B cell (primary cell): ENCODE measurements at regions not wholly inside any gene's neighbourhood (a gene's known extent, or its start where the extent isn't known, plus 50 kb on each side); places are given as distances from the start of the nearest gene placed in this dataset.

ENCODE experiments used
- ATAC-seq: fragments of 200-7000 bp; cut with Tn5 transposase; one replicate; pipeline ENCODE4 v1.10.0; 2021; ENCODE audit warnings: low read depth, mild to moderate bottlenecking, moderate number of reproducible peaks, moderate library complexity
- CTCF ChIA-PET: fragments of 350-600 bp; sonication (Branson Sonifier 250); formaldehyde crosslinking; loops from one replicate; lab custom pipeline; 2021; ENCODE audit warnings: antibody characterized with exemption, inconsistent platforms; lab: Charles Lee
- POLR2A ChIA-PET: fragments of 350-600 bp; sonication (Branson Sonifier 250); formaldehyde crosslinking; loops from one replicate; lab custom pipeline; 2021; ENCODE audit warnings: antibody characterized with exemption; lab: Charles Lee
- DNase-seq: peaks from one replicate; pipeline ENCODE4 v3.0.0; 2013
- H2AFZ ChIP-seq: 2 replicates; pipeline ENCODE4 v1.6.1; 2012; ENCODE audit warnings: mild to moderate bottlenecking, low read depth, low read length; ENCODE audit not compliant: insufficient read depth, poor library complexity, severe bottlenecking
- H3K27ac ChIP-seq, 2 donors: 1 replicate in 1 of 2; 2 replicates in 1 of 2; pipeline ENCODE4 v1.5.1; 2012 to 2013; ENCODE audit warnings: low read length in 2 of 2, mild to moderate bottlenecking in 2 of 2, moderate library complexity in 1 of 2
- H3K27me3 ChIP-seq, 4 experiments: fragments of 200-600 bp in 1 of 4; sonication (generic) in 1 of 4; replicated peaks in 1 of 4; 1 replicate in 2 of 4; 2 replicates in 2 of 4; pipeline versions ENCODE4 v1.6.1 to v1.7.0; 2013 to 2016; ENCODE audit warnings: low read length in 3 of 4, mild to moderate bottlenecking in 2 of 4, mixed read lengths in 1 of 4, moderate library complexity in 1 of 4; ENCODE audit not compliant: insufficient read depth in 4 of 4, control insufficient read depth in 3 of 4; ENCODE audit errors: control extremely low read depth in 1 of 4
- H3K36me3 ChIP-seq, 2 experiments: replicated peaks in 1 of 2; 1 replicate in 1 of 2; 2 replicates in 1 of 2; pipeline versions ENCODE4 v1.6.1 to v1.7.1; 2013; ENCODE audit warnings: low read length in 1 of 2; ENCODE audit not compliant: insufficient read depth in 2 of 2, control insufficient read depth in 1 of 2; ENCODE audit errors: control extremely low read depth in 1 of 2, extremely low read depth in 1 of 2
- H3K4me1 ChIP-seq, 2 donors: fragments of 200-600 bp in 1 of 2; sonication (generic) in 1 of 2; 1 replicate in 1 of 2; 2 replicates in 1 of 2; pipeline versions ENCODE4 v1.5.1 to v1.6.1; 2013 to 2017; ENCODE audit warnings: low read length in 2 of 2; ENCODE audit not compliant: control insufficient read depth in 2 of 2, insufficient read depth in 2 of 2
- H3K4me2 ChIP-seq: replicated peaks from 2 replicates; pipeline ENCODE3; 2012; ENCODE audit warnings: mild to moderate bottlenecking, low read depth, low read length; ENCODE audit not compliant: poor library complexity, severe bottlenecking
- H3K4me3 ChIP-seq, 5 experiments: fragments of 200-600 bp in 1 of 5; sonication (generic) in 1 of 5; 1 replicate in 3 of 5; 2 replicates in 2 of 5; pipeline versions ENCODE4 v1.5.1 to v1.7.0; 2011 to 2016; ENCODE audit warnings: low read length in 4 of 5, mild to moderate bottlenecking in 4 of 5, low read depth in 2 of 5, control low read depth in 1 of 5, moderate library complexity in 1 of 5; ENCODE audit not compliant: insufficient read depth in 1 of 5; ENCODE audit errors: control extremely low read depth in 1 of 5, extremely low read depth in 1 of 5
- H3K79me2 ChIP-seq: fragments of 200-600 bp; sonication (generic); one replicate; pipeline ENCODE4 v1.6.0; 2016; ENCODE audit warnings: low read length; ENCODE audit not compliant: control insufficient read depth, insufficient read depth
- H3K9ac ChIP-seq: fragments of 200-600 bp; sonication (generic); 2 replicates; pipeline ENCODE4 v1.6.1; 2017; ENCODE audit warnings: mild to moderate bottlenecking, low read length, moderate library complexity
- H3K9me3 ChIP-seq, 3 donors: one replicate each; pipeline versions ENCODE4 v1.6.1 to v1.7.1; 2013; ENCODE audit warnings: low read length in 2 of 3; ENCODE audit not compliant: control insufficient read depth in 2 of 3, insufficient read depth in 1 of 3; ENCODE audit errors: control extremely low read depth in 1 of 3
- H4K20me1 ChIP-seq: 2 replicates; pipeline ENCODE4 v1.6.0; 2012; ENCODE audit warnings: mild to moderate bottlenecking, low read length; ENCODE audit not compliant: insufficient read depth, control insufficient read depth, poor library complexity, severe bottlenecking
- H3K27ac Mint-ChIP-seq: one replicate; pipeline ENCODE4 v1.8.0; 2021; ENCODE audit warnings: mixed read lengths
- H3K27me3 Mint-ChIP-seq: one replicate; pipeline ENCODE4 v1.8.0; 2021; ENCODE audit warnings: mixed read lengths
- H3K4me1 Mint-ChIP-seq: one replicate; pipeline ENCODE4 v1.8.0; 2021; ENCODE audit warnings: mixed read lengths
- H3K4me3 Mint-ChIP-seq: one replicate; pipeline ENCODE4 v1.8.0; 2021; ENCODE audit warnings: mixed read lengths
- H3K9me3 Mint-ChIP-seq: one replicate; pipeline ENCODE4 v1.8.0; 2022; ENCODE audit warnings: mixed read lengths; ENCODE audit not compliant: insufficient read depth
- EZH2 ChIP-seq: IDR thresholded peaks from 2 replicates; pipeline ENCODE4 v1.6.1; 2012; ENCODE audit warnings: borderline replicate concordance, low read depth, mild to moderate bottlenecking, moderate library complexity, low read length; ENCODE audit not compliant: insufficient read depth, poor library complexity, severe bottlenecking
- WGBS: methylation state at CpG from one replicate; pipeline ENCODE4 v1.1.5; 2013; ENCODE audit warnings: missing lambda C conversion rate; ENCODE audit not compliant: insufficient coverage; 5-methylcytosine and 5-hydroxymethylcytosine counted together
- intact Hi-C: fragments of 100-400 bp; cut with micrococcal nuclease; formaldehyde crosslinking; loops from one replicate; pipeline ENCODE4 v1.10.0; 2022
- TF ChIP-seq, protein P1 (sequence below): fragments of 200-600 bp; IDR thresholded peaks from one replicate; pipeline ENCODE4 v1.8.0; 2022; ENCODE audit warnings: antibody characterized with exemption, mild to moderate bottlenecking

DNA sequence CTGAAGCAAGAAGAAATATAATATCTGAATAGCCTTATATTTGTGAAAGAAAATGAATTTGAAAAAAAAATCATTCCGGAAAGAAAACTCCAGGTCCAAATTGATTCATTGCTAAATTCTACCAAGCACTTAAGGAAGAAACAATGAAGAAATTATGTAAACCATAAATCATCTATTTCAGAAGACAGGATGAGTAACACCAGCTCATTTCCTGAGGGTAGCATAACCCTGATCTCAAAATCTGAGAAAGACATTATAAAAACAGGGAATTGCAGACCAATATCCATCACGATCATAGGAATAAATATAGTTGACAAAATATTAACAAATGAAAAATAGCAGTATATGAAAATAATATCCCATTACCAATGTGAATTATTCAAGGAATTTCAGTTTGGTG is 70.1 kb upstream of the RAB18 start:
- H3K4me3 ChIP-seq, result no peak overlapping the region
- no peaks in the 10 kb centered on the region for H3K4me1 ChIP-seq
- H4K20me1 ChIP-seq, result no peaks in the 10 kb centered on the region
- WGBS, result no CpG with 5 or more reads among the region's 2 CpGs
- no peaks in the 10 kb centered on the region for H3K4me1 Mint-ChIP-seq
- no peaks in the 10 kb centered on the region for H3K9me3 ChIP-seq
- no peaks in the 10 kb centered on the region for H3K36me3 ChIP-seq
- H3K27ac ChIP-seq, result no peak overlapping the region
- no peak overlapping the region for H3K9ac ChIP-seq
- no peaks in the 10 kb centered on the region for H3K79me2 ChIP-seq
- no peak overlapping the region for H3K4me3 Mint-ChIP-seq
- POLR2A ChIA-PET, result no interaction called here
- H3K27me3 ChIP-seq, result no peaks in the 10 kb centered on the region
- ATAC-seq (no peak), DNase-seq (no peak)
- H3K4me2 ChIP-seq, result no peak overlapping the region
- no peak overlapping the region for H2AFZ ChIP-seq
- H3K9me3 Mint-ChIP-seq, result no peaks in the 10 kb centered on the region
- intact Hi-C loops, result no loop called here
- CTCF ChIA-PET, result no interaction called here
- H3K27ac Mint-ChIP-seq, result no peak overlapping the region
- TF ChIP-seq EZH2, result no peak
- TF ChIP-seq, protein P1, sequence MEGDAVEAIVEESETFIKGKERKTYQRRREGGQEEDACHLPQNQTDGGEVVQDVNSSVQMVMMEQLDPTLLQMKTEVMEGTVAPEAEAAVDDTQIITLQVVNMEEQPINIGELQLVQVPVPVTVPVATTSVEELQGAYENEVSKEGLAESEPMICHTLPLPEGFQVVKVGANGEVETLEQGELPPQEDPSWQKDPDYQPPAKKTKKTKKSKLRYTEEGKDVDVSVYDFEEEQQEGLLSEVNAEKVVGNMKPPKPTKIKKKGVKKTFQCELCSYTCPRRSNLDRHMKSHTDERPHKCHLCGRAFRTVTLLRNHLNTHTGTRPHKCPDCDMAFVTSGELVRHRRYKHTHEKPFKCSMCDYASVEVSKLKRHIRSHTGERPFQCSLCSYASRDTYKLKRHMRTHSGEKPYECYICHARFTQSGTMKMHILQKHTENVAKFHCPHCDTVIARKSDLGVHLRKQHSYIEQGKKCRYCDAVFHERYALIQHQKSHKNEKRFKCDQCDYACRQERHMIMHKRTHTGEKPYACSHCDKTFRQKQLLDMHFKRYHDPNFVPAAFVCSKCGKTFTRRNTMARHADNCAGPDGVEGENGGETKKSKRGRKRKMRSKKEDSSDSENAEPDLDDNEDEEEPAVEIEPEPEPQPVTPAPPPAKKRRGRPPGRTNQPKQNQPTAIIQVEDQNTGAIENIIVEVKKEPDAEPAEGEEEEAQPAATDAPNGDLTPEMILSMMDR, result no peak
- H3K27me3 Mint-ChIP-seq, result peaks cover 16% of the 10 kb centered on the region

DNA sequence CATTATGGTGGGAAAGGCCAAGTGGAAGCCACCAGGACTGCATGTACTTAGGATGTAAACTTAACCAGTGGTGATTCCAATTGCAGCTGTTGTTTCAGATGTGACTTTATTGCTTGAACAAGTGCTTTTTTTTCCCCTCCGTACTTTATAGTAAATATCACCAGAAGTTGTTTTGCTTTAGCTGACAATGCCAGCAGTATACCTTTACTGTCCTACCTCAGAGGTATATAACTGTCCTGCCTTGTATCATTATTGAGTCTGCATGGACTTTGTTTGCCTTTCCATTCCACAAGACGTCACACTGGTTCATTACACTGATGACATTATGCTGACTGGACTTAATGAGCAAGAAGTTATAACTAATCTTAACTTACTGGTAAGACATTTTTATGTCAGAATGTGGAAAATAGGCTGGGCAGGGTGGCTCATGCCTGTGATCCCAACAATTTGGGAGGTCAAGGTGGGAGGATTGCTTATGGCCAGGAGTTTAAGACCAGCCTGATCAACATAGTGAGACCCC is 77.1 kb upstream of the RAB18 start:
- H3K79me2 ChIP-seq, result no peaks in the 10 kb centered on the region
- Mint-ChIP-seq H3K4me1 (no peaks in the 10 kb centered on the region), H3K27ac (no peak overlapping the region), H3K9me3 (peaks cover 5% of the 10 kb centered on the region), H3K27me3 (peaks cover 19% of the 10 kb centered on the region), H3K4me3 (no peak overlapping the region)
- CTCF ChIA-PET, result no interaction called here
- ATAC-seq, result no peak
- no peak overlapping the region for H3K4me2 ChIP-seq
- intact Hi-C loops, result no loop called here
- no peak for DNase-seq
- POLR2A ChIA-PET, result no interaction called here
- H3K27ac ChIP-seq, result no peak overlapping the region
- no peak overlapping the region for H3K9ac ChIP-seq
- no CpG with 5 or more reads among the region's 2 CpGs for WGBS
- no peak overlapping the region for H2AFZ ChIP-seq
- H4K20me1 ChIP-seq, result no peaks in the 10 kb centered on the region
- H3K36me3 ChIP-seq, result no peaks in the 10 kb centered on the region
- no peaks in the 10 kb centered on the region for H3K27me3 ChIP-seq
- TF ChIP-seq, protein P1, result no peak
- TF ChIP-seq EZH2, result no peak
- peaks cover 0 to 1% (median 0%) of the 10 kb centered on the region in 3 donors for H3K9me3 ChIP-seq
- H3K4me1 ChIP-seq, result no peaks in the 10 kb centered on the region
- H3K4me3 ChIP-seq, result no peak overlapping the region
